Dendritic cell treated with granulocyte-macrophage colony-stimulating factor and Interleukin-4, amounts not matched to agents 40 ng/mL and 50 ng/mL, for 4 days (primary cell): ENCODE measurements at regions not wholly inside any gene's neighbourhood (a gene's known extent, or its start where the extent isn't known, plus 50 kb on each side); places are given as distances from the start of the nearest gene placed in this dataset.

ENCODE experiments used
- H3K27ac Mint-ChIP-seq: one replicate; pipeline ENCODE4 v1.8.0; 2022; ENCODE audit warnings: mild to moderate bottlenecking, mixed read lengths
- H3K27me3 Mint-ChIP-seq: one replicate; pipeline ENCODE4 v1.8.0; 2022; ENCODE audit warnings: mild to moderate bottlenecking, mixed read lengths
- H3K36me3 Mint-ChIP-seq: one replicate; pipeline ENCODE4 v1.8.0; 2022; ENCODE audit warnings: low read depth, mixed read lengths
- H3K4me1 Mint-ChIP-seq: one replicate; pipeline ENCODE4 v1.8.0; 2022; ENCODE audit warnings: low read depth, mixed read lengths
- H3K4me3 Mint-ChIP-seq: one replicate; pipeline ENCODE4 v1.8.0; 2022; ENCODE audit warnings: mild to moderate bottlenecking, moderate library complexity, mixed read lengths
- H3K9me3 Mint-ChIP-seq: one replicate; pipeline ENCODE4 v1.8.0; 2022; ENCODE audit warnings: mixed read lengths
- intact Hi-C: fragments of 100-400 bp; cut with micrococcal nuclease; formaldehyde crosslinking; loops from one replicate; pipeline ENCODE4 v1.15.0; 2022

- Mint-ChIP-seq H3K4me3 (no peak overlapping the region), H3K27me3 (no peaks in the 10 kb centered on the region), H3K4me1 (no peaks in the 10 kb centered on the region), H3K9me3 (no peaks in the 10 kb centered on the region), H3K36me3 (no peaks in the 10 kb centered on the region), H3K27ac (no peak overlapping the region)
- intact Hi-C loops: no loop called here
These were observed 243.0 kb downstream of the ICE1 start for GRCh38 chr5:5665225-5666075.

DNA sequence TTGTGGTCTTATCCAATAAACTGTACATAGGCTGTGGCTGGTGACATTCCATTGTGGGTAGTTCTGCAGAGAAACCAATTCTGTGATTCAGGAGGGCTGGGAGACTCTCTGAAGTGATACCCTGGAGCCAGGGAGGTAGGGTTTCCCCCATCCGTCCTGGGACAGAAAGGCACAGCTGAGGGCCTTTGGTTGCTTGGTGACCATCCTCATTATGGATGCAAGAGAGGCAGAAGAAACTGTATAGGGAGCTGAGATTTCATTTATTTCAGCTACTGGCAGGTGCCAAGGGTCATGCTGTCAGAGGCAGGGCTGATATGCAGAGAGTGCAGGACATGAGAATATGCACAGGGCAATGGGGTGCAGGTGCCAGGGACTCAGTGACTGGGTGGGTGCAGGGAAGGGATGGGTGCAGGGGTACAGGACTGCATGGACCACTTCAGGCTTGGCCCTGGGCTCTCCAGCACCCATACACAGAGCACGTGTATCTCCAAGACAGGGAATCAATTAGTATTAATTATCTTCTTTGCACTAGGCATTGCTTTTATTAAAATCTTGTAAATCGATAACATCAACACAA, 236.5 kb downstream of the ICE1 start:
- Mint-ChIP-seq H3K27me3 (no peaks in the 10 kb centered on the region), H3K4me3 (no peak overlapping the region), H3K36me3 (no peaks in the 10 kb centered on the region), H3K27ac (no peak overlapping the region), H3K4me1 (no peaks in the 10 kb centered on the region), H3K9me3 (no peaks in the 10 kb centered on the region)
- intact Hi-C loops: no loop called here

DNA sequence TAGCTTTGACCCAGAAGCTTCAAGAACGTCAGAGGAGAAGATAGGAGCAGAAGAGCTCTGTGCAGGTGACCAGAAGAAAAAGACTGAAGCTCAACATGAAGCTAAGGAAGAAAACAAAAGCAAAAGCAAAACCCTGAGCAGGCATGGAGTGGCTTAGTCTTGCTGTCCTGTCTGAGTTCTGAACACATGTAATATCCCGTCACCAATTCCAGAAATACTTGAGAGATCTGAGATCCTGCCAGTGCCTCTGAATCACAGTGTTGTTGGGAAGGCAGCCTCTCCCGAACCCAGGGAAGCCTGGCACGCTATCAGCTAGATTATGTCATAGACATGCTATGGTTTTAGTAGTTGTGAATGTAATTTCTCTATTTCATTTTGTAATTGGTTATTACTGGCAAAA, 235.7 kb downstream of the ICE1 start:
- no peaks in the 10 kb centered on the region for H3K9me3 Mint-ChIP-seq
- intact Hi-C loops: no loop called here

GRCh38 chr5:5652181-5652580, 229.7 kb downstream of the ICE1 start:
- H3K36me3 Mint-ChIP-seq: no peaks in the 10 kb centered on the region
- no peak overlapping the region for H3K4me3 Mint-ChIP-seq
- intact Hi-C loops: no loop called here
- H3K4me1 Mint-ChIP-seq: no peaks in the 10 kb centered on the region
- H3K27ac Mint-ChIP-seq: no peak overlapping the region
- peaks cover 22% of the 10 kb centered on the region for H3K9me3 Mint-ChIP-seq
- H3K27me3 Mint-ChIP-seq: no peaks in the 10 kb centered on the region

More for the DNA sequence above, 235.7 kb downstream of the ICE1 start:
- Mint-ChIP-seq H3K27me3 (no peaks in the 10 kb centered on the region), H3K4me1 (no peaks in the 10 kb centered on the region), H3K36me3 (no peaks in the 10 kb centered on the region), H3K27ac (no peak overlapping the region), H3K4me3 (no peak overlapping the region)

- Mint-ChIP-seq H3K9me3 (peaks cover 22% of the 10 kb centered on the region), H3K4me1 (no peaks in the 10 kb centered on the region), H3K4me3 (no peak overlapping the region), H3K27me3 (no peaks in the 10 kb centered on the region), H3K27ac (no peak overlapping the region), H3K36me3 (no peaks in the 10 kb centered on the region)
- intact Hi-C loops: no loop called here
These were observed 228.5 kb downstream of the ICE1 start for GRCh38 chr5:5650949-5651348.

DNA sequence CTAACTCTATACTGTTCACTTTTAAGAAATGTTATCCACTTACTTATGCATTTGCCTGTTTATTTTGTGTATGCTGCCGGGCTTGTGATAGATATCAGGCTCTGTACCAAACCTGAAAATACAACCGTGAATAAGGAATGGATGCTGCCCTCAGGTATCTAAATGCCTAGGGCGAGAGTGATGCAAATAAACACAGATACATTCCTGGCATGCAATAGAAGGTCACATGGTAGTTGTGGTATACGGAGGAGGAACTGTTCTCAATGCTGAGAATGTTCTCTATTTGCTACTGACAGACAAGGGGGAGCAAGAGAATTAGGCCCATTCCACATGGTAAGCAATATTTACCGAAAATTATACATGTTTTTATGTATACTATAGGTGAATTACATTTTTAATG, 227.8 kb downstream of the ICE1 start:
- Mint-ChIP-seq H3K27me3 (no peaks in the 10 kb centered on the region), H3K27ac (no peak overlapping the region), H3K4me1 (no peaks in the 10 kb centered on the region), H3K36me3 (no peaks in the 10 kb centered on the region), H3K9me3 (peaks cover 22% of the 10 kb centered on the region), H3K4me3 (no peak overlapping the region)
- intact Hi-C loops: no loop called here

- intact Hi-C loops: no loop called here
- no peaks in the 10 kb centered on the region for H3K4me1 Mint-ChIP-seq
- no peak overlapping the region for H3K27ac Mint-ChIP-seq
- peaks cover 22% of the 10 kb centered on the region for H3K9me3 Mint-ChIP-seq
- no peaks in the 10 kb centered on the region for H3K27me3 Mint-ChIP-seq
- no peaks in the 10 kb centered on the region for H3K36me3 Mint-ChIP-seq
- H3K4me3 Mint-ChIP-seq: no peak overlapping the region
These were observed 227.2 kb downstream of the ICE1 start for GRCh38 chr5:5649641-5650040.

- intact Hi-C loops: no loop called here
- Mint-ChIP-seq H3K27ac (no peak overlapping the region), H3K4me1 (no peaks in the 10 kb centered on the region), H3K4me3 (no peak overlapping the region), H3K36me3 (no peaks in the 10 kb centered on the region), H3K27me3 (no peaks in the 10 kb centered on the region), H3K9me3 (peaks cover 22% of the 10 kb centered on the region)
These were observed 226.2 kb downstream of the ICE1 start for GRCh38 chr5:5648694-5649093.

GRCh38 chr5:5645891-5646290, 223.4 kb downstream of the ICE1 start:
- H3K27ac Mint-ChIP-seq: no peak overlapping the region
- no peaks in the 10 kb centered on the region for H3K27me3 Mint-ChIP-seq
- no peak overlapping the region for H3K4me3 Mint-ChIP-seq
- no peaks in the 10 kb centered on the region for H3K4me1 Mint-ChIP-seq
- H3K9me3 Mint-ChIP-seq: peaks cover 9% of the 10 kb centered on the region
- intact Hi-C loops: no loop called here
- no peaks in the 10 kb centered on the region for H3K36me3 Mint-ChIP-seq

DNA sequence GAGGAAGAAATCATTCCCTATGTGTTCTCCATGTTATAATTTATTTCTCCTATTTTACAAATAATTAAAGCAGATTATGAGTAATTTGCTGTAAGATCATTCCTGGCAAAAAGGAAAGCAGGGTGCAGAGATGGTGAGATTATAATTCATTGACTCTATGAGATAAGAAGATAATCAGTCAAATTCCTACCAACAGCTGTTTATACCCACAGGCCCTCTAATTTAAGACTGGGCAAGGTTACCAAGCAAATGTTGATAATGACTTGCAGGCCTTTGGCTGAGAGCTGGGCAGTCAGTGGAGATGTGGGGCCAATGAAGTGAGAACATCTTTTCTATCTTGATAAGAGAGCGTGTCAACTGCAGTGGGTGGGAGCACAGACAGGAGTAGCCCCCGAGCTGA, 222.7 kb downstream of the ICE1 start:
- no peak overlapping the region for H3K27ac Mint-ChIP-seq
- intact Hi-C loops: no loop called here

DNA sequence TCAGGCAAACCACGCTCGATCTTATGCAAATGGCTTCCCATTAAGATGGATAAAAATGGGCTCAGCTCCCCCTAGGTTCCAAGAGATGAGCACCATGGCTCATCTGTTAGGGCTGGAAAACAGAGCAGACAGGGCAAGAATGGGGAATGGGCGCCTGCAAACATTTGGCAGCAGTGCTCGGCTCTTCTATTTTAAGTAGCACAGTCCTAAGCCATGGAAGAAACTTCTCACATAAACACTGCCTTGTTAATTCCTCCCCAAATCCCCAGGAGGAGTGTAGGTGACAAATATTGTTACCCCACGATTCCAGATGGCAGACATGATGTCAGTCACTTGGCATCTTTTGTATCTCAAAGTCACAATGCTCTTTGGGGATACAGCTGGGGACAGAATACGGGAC, 221.8 kb downstream of the ICE1 start:
- Mint-ChIP-seq H3K36me3 (no peaks in the 10 kb centered on the region), H3K27ac (no peak overlapping the region), H3K27me3 (no peaks in the 10 kb centered on the region), H3K4me3 (no peak overlapping the region), H3K9me3 (peaks cover 9% of the 10 kb centered on the region), H3K4me1 (no peaks in the 10 kb centered on the region)
- intact Hi-C loops: no loop called here

More for the DNA sequence above, 222.7 kb downstream of the ICE1 start:
- Mint-ChIP-seq H3K36me3 (no peaks in the 10 kb centered on the region), H3K27me3 (no peaks in the 10 kb centered on the region), H3K9me3 (peaks cover 9% of the 10 kb centered on the region), H3K4me1 (no peaks in the 10 kb centered on the region), H3K4me3 (no peak overlapping the region)

DNA sequence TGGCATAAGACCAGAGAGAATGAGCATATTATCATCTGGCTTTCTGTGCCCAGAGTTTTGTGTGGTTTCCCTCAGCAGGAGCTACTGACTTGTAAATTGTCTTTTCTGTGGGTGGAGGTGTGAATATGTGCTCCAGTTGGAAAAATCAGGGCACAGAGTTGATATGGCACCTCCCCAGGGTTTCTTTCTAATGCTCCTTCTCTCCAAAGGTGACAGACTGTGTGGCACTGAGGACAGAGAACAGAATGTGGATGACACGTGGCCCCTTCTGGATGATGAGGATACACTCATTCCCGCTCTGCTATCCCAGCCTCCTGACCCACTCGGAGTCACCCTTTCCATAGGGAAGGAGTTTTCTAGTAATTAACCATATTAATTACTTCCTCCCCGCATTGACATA, 221.0 kb downstream of the ICE1 start:
- no peaks in the 10 kb centered on the region for H3K36me3 Mint-ChIP-seq
- intact Hi-C loops: no loop called here
- no peak overlapping the region for H3K4me3 Mint-ChIP-seq
- no peaks in the 10 kb centered on the region for H3K27me3 Mint-ChIP-seq
- no peaks in the 10 kb centered on the region for H3K4me1 Mint-ChIP-seq
- no peak overlapping the region for H3K27ac Mint-ChIP-seq
- peaks cover 1% of the 10 kb centered on the region for H3K9me3 Mint-ChIP-seq

DNA sequence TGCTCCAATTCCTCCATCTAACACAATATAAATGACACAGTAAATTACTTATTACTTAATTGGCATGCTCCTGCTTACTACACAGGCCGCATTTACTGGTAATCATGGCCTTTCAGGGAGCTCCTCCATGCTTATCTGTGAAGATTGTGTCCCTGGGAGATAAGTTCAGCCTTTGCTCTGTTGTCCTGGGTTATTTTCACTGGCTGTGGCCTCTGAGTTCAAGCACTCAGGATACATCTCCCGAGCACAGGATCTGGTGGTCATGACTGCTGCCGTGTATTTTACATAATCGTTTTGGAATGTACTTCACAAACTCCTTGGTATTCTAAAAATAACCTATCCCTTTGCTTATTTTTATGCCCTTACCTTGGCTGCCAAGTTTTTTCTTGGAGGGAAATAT, 215.7 kb downstream of the ICE1 start:
- Mint-ChIP-seq H3K27ac (no peak overlapping the region), H3K36me3 (no peaks in the 10 kb centered on the region), H3K4me1 (no peaks in the 10 kb centered on the region), H3K27me3 (no peaks in the 10 kb centered on the region), H3K9me3 (no peaks in the 10 kb centered on the region), H3K4me3 (no peak overlapping the region)
- intact Hi-C loops: no loop called here

DNA sequence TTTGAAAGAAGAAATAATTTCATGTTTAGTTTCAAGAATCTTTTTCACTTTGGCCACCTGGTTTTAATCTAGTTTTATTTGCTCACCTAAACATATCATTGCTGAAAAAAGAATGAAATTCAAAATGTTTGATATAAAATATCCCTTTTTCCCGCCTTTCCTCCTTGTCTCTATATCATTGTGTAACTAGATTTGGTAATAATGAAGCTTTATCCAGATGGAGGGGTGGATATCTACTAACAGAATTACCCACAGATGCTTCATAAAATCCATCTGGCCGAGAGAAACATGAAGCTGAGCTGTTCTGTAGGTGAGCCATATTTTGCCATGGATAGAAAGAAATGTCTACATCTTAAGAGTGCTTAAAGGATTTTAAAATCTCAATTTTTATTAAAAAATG, 214.7 kb downstream of the ICE1 start:
- intact Hi-C loops: no loop called here
- H3K36me3 Mint-ChIP-seq: no peaks in the 10 kb centered on the region

GRCh38 chr5:5634817-5635216, 212.3 kb downstream of the ICE1 start:
- no peak overlapping the region for H3K4me3 Mint-ChIP-seq
- intact Hi-C loops: no loop called here
- H3K9me3 Mint-ChIP-seq: no peaks in the 10 kb centered on the region
- no peaks in the 10 kb centered on the region for H3K36me3 Mint-ChIP-seq
- no peak overlapping the region for H3K27ac Mint-ChIP-seq
- no peaks in the 10 kb centered on the region for H3K27me3 Mint-ChIP-seq
- H3K4me1 Mint-ChIP-seq: no peaks in the 10 kb centered on the region

More for the DNA sequence above, 214.7 kb downstream of the ICE1 start:
- H3K27me3 Mint-ChIP-seq: no peaks in the 10 kb centered on the region
- H3K4me3 Mint-ChIP-seq: no peak overlapping the region
- no peak overlapping the region for H3K27ac Mint-ChIP-seq
- H3K9me3 Mint-ChIP-seq: no peaks in the 10 kb centered on the region
- no peaks in the 10 kb centered on the region for H3K4me1 Mint-ChIP-seq
